HG02981 (cell line): ENCODE measurements at regions not wholly inside any gene's neighbourhood (a gene's known extent, or its start where the extent isn't known, plus 50 kb on each side); places are given as distances from the start of the nearest gene placed in this dataset.
"Not testable (repeated sequence)": the region's sequence is repeated elsewhere in the genome, so short reads cannot be mapped to it uniquely, and the experiment has no call there.

Experiments
- ATAC-seq: cut with Tn5 transposase; IDR thresholded peaks from one replicate; pipeline ENCODE4 v1.9.1; 2021; ENCODE audit warnings: mild to moderate bottlenecking, moderate library complexity; ENCODE audit not compliant: unreplicated experiment

- no peak for ATAC-seq
Observed at GRCh38 chr7:67608806-67609205, 612.2 kb downstream of the TYW1 start.

GRCh38 chr7:67610897-67611296 is 614.3 kb downstream of the TYW1 start:
- no peak for ATAC-seq

DNA sequence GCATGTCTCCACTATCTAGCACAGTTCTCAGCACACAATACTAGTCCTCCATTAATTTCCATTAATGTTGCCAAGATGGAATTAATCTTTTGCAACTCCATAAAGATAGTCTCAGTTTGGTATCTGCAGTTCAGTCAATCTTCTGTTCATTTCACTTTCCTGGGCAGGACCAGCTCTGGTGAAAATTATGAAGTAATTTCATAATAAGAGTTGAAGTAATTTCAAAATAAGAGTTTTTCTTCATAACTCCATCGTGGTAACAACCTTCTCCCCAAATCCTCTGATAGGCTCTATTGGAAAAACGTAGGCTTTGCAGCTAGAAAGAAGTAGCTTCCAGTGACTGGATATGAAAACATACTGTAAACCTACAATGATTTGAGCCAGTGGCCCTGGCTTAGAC is 618.2 kb downstream of the TYW1 start:
- no peak for ATAC-seq

- no peak for ATAC-seq
Observed at GRCh38 chr7:67616517-67616916, 619.9 kb downstream of the TYW1 start.

GRCh38 chr7:67618556-67619162 is 622.0 kb downstream of the TYW1 start:
- ATAC-seq = no peak

- ATAC-seq = no peak
Observed at GRCh38 chr7:67619175-67619574, 622.5 kb downstream of the TYW1 start.

GRCh38 chr7:67620216-67620933 is 623.7 kb downstream of the TYW1 start:
- no peak for ATAC-seq

DNA sequence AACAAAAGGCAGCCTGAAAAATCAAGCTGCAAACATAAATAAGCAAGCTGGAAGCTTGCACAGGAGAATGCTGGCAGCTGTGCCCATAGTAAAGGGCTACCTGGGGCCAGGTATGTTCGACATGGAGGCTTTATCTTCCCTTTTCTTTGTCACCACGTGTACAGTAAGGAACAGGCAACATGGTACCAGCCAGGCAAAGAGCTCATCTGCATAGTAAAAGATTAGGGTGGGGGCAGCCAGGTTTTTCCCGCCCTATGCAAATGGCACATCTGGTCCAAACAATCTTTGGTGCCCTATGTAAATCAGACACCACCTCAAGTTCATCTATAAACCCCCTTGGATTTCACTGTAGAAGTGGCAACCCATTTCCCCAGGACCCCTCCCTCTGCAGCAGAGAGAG is 625.1 kb downstream of the TYW1 start:
- no peak for ATAC-seq

DNA sequence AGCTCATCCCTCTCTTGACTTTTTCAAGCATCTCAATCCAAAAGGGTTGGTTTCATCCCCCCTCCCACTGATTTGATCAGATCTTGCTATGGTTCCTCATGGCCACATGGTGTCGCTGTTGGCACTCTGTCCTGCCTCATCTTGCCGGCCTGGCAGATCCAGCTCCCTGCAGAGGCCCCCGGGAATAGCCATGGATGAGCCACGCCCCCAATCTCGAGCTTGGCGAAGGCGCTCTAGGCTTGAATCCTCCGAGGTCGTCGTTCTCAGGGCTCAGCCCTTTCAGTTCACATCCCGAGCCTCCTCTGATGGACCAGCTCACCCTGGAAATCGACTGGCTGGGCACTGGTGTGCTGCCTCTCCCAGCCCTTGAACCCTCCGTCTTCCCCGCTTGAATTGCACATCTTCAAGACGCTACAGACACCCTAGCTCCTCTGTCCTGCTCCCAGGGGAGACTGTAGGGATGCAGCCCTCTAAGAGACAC is 628.7 kb downstream of the TYW1 start:
- ATAC-seq = no peak

DNA sequence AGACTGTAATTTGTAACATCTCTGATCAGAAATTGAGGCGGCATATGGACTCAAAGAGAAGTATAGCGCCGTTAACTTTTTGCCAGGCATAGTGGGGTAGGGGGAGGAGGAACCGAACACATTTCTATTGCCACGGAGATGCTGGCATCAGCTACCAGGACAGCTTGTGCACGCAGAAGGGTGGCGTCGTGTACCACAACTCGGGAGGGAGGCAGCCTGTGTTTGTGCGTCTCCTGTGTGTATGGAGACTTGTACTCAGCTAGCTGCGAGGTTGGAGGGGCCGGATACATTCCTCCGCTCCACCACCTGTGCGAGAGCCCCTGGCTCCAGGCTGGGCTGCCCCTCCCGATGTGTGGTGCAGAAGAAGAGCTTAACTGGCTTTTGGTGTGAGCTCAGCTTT is 634.8 kb downstream of the TYW1 start:
- no peak for ATAC-seq

DNA sequence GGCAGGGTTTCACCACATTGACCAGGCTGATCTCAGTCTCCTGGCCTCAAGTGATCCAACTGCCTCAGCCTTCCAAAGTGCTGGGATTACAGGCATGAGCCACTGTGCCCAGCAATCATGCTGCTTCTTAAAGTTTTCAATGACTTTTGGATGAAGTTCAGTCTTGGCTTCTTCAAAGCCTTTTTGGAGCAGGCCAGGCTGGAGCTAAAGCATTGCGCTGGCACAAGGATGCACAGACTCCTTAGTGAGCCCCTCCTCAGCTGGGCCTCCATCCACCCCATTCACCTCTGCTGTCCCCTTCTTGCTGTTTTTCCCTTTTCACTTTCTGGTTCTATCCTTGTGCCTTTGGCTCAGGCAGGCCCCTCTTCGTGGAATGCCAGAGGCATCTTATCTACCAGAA is 638.6 kb downstream of the TYW1 start:
- no peak for ATAC-seq

GRCh38 chr7:67636348-67637022 is 639.9 kb downstream of the TYW1 start:
- no peak for ATAC-seq

- ATAC-seq = no peak
Observed at GRCh38 chr7:67637023-67637358, 640.4 kb downstream of the TYW1 start.

DNA sequence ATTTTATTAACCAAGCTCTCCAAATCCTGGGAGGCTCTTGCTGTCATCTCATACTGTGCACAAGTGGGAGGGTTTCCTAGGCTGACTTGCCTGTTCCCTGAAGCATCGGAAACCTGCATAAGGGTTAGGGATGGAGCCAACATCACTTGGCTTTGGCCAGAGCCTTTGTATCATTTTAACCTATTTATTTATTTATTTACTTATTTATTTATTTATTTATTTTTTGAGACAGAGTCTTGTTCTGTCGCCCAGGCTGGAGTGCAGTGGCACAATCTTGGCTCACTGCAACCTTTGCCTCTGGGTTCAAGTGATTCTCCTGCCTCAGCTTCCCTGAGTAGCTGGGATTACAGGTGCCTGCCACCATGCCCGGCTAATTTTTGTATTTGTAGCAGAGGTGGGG is 645.9 kb downstream of the TYW1 start:
- not testable (repeated sequence) for ATAC-seq

DNA sequence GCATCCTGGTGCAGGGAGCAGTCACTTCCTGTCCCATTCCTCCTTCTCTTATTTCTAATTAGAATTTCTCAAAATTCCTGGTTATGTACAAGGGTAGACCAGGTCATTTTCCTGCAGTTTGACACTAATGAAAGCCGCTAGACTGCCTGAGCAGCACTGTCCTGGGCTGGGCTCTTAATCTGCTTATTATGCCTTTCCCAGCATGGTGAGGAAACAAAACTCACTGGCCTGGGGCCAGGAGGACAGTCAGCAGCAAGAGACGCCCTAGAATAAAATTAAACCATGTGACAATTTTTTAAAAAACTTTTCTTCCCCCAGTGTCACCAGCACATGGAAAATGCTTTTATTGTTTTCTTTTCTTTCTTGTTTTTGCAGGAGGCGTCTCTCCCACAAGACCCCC is 647.5 kb downstream of the TYW1 start:
- ATAC-seq = no peak

DNA sequence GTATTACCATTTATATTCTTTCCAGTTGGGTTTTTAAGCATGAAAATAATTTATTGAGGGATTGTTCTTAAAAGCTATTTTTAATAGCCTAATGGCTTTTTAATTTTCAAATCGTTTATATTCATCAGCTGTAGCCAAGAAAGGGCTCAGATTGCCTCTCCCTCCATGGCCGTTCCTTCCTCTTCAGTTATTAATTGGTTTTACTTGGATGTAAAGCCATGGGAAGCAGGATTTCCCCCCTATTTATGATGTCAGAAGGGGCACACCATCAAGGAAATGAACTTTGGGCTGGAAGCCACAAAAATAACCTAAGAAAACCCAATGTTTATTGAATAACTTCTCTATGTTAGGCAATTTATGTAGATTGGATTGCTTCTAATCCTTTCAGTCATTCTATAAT is 656.3 kb downstream of the TYW1 start:
- ATAC-seq = no peak

GRCh38 chr7:67653856-67654454 is 657.3 kb downstream of the TYW1 start:
- ATAC-seq = no peak

GRCh38 chr7:67654642-67655041 is 658.0 kb downstream of the TYW1 start:
- no peak for ATAC-seq

GRCh38 chr7:67655168-67655567 is 658.5 kb downstream of the TYW1 start:
- ATAC-seq = no peak

GRCh38 chr7:67659091-67659490 is 662.5 kb downstream of the TYW1 start:
- ATAC-seq = no peak

- ATAC-seq = no peak
Observed at GRCh38 chr7:67662804-67663203, 666.2 kb downstream of the TYW1 start.

- ATAC-seq = no peak
Observed at GRCh38 chr7:67663644-67664043, 667.0 kb downstream of the TYW1 start.
